ENCODE measurements at regions not wholly inside any gene's neighbourhood (a gene's known extent, or its start where the extent isn't known, plus 50 kb on each side); places are given as distances from the start of the nearest gene placed in this dataset.

DNA sequence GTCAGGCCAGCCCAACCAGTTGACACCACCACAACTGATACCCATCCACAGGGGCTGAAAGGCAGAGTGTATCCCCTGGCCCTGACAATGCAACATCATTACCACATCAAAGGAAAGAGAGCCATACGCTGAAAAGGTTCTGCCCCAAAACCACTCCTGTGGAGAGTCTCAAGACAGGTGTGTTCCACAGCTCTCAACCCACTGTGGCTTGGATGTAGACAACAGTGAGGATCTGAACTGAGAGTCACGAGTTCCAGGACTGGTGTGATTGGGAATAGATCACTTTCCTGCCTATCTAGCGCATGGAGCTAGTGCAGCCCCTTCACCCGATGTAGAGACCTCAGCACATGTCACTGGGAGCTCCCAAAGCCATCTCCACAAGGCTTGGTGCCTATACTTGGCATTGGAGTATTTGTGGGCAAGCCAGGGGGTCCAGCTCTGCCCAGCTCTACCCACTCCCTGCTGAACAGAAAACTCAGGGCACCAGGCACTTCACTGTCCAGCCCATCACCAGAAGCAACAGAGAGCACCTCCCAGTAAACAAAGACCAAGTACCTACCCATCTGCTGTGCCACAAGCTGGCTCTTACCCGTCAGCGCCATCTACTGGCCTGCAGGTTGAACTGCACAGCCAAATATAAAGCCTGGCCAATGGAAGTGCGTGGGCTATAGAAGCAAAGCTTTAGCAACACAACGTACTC, 579.5 kb downstream of the UQCRFS1 start:
- TF ChIP-seq POLR2A (IDR thresholded peaks at IDR 0.05) = no peak
- TF ChIP-seq, protein P1, sequence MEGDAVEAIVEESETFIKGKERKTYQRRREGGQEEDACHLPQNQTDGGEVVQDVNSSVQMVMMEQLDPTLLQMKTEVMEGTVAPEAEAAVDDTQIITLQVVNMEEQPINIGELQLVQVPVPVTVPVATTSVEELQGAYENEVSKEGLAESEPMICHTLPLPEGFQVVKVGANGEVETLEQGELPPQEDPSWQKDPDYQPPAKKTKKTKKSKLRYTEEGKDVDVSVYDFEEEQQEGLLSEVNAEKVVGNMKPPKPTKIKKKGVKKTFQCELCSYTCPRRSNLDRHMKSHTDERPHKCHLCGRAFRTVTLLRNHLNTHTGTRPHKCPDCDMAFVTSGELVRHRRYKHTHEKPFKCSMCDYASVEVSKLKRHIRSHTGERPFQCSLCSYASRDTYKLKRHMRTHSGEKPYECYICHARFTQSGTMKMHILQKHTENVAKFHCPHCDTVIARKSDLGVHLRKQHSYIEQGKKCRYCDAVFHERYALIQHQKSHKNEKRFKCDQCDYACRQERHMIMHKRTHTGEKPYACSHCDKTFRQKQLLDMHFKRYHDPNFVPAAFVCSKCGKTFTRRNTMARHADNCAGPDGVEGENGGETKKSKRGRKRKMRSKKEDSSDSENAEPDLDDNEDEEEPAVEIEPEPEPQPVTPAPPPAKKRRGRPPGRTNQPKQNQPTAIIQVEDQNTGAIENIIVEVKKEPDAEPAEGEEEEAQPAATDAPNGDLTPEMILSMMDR (IDR thresholded peaks at IDR 0.05) = no peak
